H1 (cell line): ENCODE measurements at regions not wholly inside any gene's neighbourhood (a gene's known extent, or its start where the extent isn't known, plus 50 kb on each side); places are given as distances from the start of the nearest gene placed in this dataset.

Source experiments
- CTCF ChIA-PET: fragments of 300-600 bp; sonication (Branson Sonifier 250); formaldehyde crosslinking; loops from one replicate; lab custom pipeline; 2021; ENCODE audit not compliant: partially characterized antibody; lab: Charles Lee
- POLR2A ChIA-PET: fragments of 300-600 bp; sonication (Branson Sonifier 250); formaldehyde crosslinking; loops from one replicate; lab custom pipeline; 2021; ENCODE audit warnings: inconsistent platforms; ENCODE audit not compliant: partially characterized antibody; lab: Charles Lee
- DNase-seq, 2 experiments: peaks; one replicate each; pipeline versions ENCODE4 v3.0.0 to v3.0.0-alpha.2; 2010 to 2022; ENCODE audit warnings: low spot score in 2 of 2, low read depth in 1 of 2, mixed read lengths in 1 of 2
- FAIRE-seq: peaks from 2 replicates; lab custom pipeline; 2011; peaks lifted over from hg19 to GRCh38; lab: Jason Lieb, UNC
- H2AFZ ChIP-seq: 2 replicates; pipeline ENCODE4 v1.8.1; 2012; ENCODE audit warnings: low read length, inconsistent platforms
- H2AK5ac ChIP-seq: 2 replicates; pipeline ENCODE4 v1.6.1; 2013; ENCODE audit warnings: low read depth, low read length
- H2BK120ac ChIP-seq: replicated peaks from 2 replicates; pipeline ENCODE3; 2013; ENCODE audit warnings: low read depth, low read length, inconsistent platforms
- H2BK12ac ChIP-seq: 2 replicates; pipeline ENCODE4 v1.6.1; 2013; ENCODE audit warnings: low read depth, low read length
- H2BK15ac ChIP-seq: 2 replicates; pipeline ENCODE4 v1.6.1; 2013; ENCODE audit warnings: low read length
- H2BK20ac ChIP-seq: 2 replicates; pipeline ENCODE4 v1.6.1; 2013; ENCODE audit warnings: low read length
- H2BK5ac ChIP-seq: 2 replicates; pipeline ENCODE4 v1.6.1; 2013; ENCODE audit warnings: low read depth, low read length
- H3K14ac ChIP-seq: 2 replicates; pipeline ENCODE4 v1.6.1; 2013; ENCODE audit warnings: inconsistent platforms; ENCODE audit not compliant: insufficient read length
- H3K18ac ChIP-seq: 2 replicates; pipeline ENCODE4 v1.6.1; 2013; ENCODE audit warnings: low read length; ENCODE audit errors: extremely low read depth
- H3K23ac ChIP-seq: 2 replicates; pipeline ENCODE4 v1.6.1; 2013; ENCODE audit warnings: inconsistent platforms; ENCODE audit not compliant: insufficient read length
- H3K23me2 ChIP-seq: 2 replicates; pipeline ENCODE4 v1.6.1; 2013; ENCODE audit warnings: low read depth, low read length
- H3K27ac ChIP-seq: 2 replicates; pipeline ENCODE4 v1.6.1; 2011; ENCODE audit warnings: low read depth, low read length, inconsistent platforms
- H3K27me3 ChIP-seq, 4 experiments: replicated peaks in 1 of 4; 1 replicate in 1 of 4; 2 replicates in 3 of 4; pipeline versions ENCODE4 v1.6.1 to v1.8.1; 2011 to 2013; ENCODE audit warnings: low read length in 3 of 4, mild to moderate bottlenecking in 3 of 4, inconsistent platforms in 2 of 4, mixed read lengths in 2 of 4, moderate library complexity in 1 of 4; ENCODE audit not compliant: control insufficient read depth in 3 of 4, insufficient read depth in 3 of 4; ENCODE audit errors: extremely low read depth in 1 of 4
- H3K36me3 ChIP-seq, 4 experiments: 2 replicates each; pipeline versions ENCODE4 v1.6.1 to v1.8.1; 2011 to 2013; ENCODE audit warnings: mild to moderate bottlenecking in 4 of 4, low read length in 3 of 4, moderate library complexity in 2 of 4, control low read depth in 1 of 4, inconsistent platforms in 1 of 4; ENCODE audit not compliant: insufficient read depth in 4 of 4, control insufficient read depth in 2 of 4
- H3K4ac ChIP-seq: replicated peaks from 2 replicates; pipeline ENCODE3; 2013; ENCODE audit warnings: low read length, low read depth, mixed read lengths, inconsistent platforms; ENCODE audit not compliant: insufficient read length
- H3K4me1 ChIP-seq, 4 experiments: replicated peaks in 1 of 4; 1 replicate in 1 of 4; 2 replicates in 3 of 4; pipeline versions ENCODE4 v1.6.1 to v1.8.1; 2011 to 2013; ENCODE audit warnings: low read length in 3 of 4, inconsistent platforms in 2 of 4, mixed read lengths in 1 of 4; ENCODE audit not compliant: insufficient read depth in 4 of 4, control insufficient read depth in 3 of 4
- H3K4me2 ChIP-seq, 2 experiments: 2 replicates each; pipeline versions ENCODE4 v1.6.1 to v1.8.1; 2011 to 2013; ENCODE audit warnings: low read depth in 2 of 2, low read length in 2 of 2, control low read depth in 1 of 2, inconsistent platforms in 1 of 2, mild to moderate bottlenecking in 1 of 2; ENCODE audit not compliant: insufficient read depth in 1 of 2
- H3K4me3 ChIP-seq, 4 experiments: fragments of 200-600, 300-600 bp in 1 of 4; sonication (generic), shearing (Covaris generic), sonication (Bioruptor Twin) in 1 of 4; 2 replicates each; pipeline versions ENCODE4 v1.5.1 to v1.8.1; 2011 to 2016; ENCODE audit warnings: low read length in 4 of 4, low read depth in 3 of 4, control low read depth in 2 of 4, inconsistent platforms in 2 of 4, mild to moderate bottlenecking in 2 of 4, mixed read lengths in 1 of 4, moderate library complexity in 1 of 4; ENCODE audit not compliant: insufficient read depth in 2 of 4; ENCODE audit errors: extremely low read depth in 1 of 4
- H3K56ac ChIP-seq: replicated peaks from 2 replicates; pipeline ENCODE3; 2013; ENCODE audit warnings: low read depth, mild to moderate bottlenecking, mixed read lengths, low read length, inconsistent platforms; ENCODE audit not compliant: insufficient read length
- H3K79me1 ChIP-seq: 2 replicates; pipeline ENCODE4 v1.6.1; 2013; ENCODE audit warnings: low read depth, low read length, control low read depth
- H3K79me2 ChIP-seq, 2 experiments: 2 replicates each; pipeline versions ENCODE4 v1.6.1 to v1.8.1; 2012 to 2013; ENCODE audit warnings: low read length in 2 of 2, mild to moderate bottlenecking in 2 of 2, inconsistent platforms in 1 of 2; ENCODE audit not compliant: insufficient read depth in 2 of 2, control insufficient read depth in 1 of 2
- H3K9ac ChIP-seq, 4 experiments: replicated peaks in 1 of 4; 1 replicate in 1 of 4; 2 replicates in 3 of 4; pipeline versions ENCODE4 v1.6.1 to v1.8.1; 2011 to 2013; ENCODE audit warnings: low read depth in 3 of 4, low read length in 3 of 4, control low read depth in 2 of 4, mild to moderate bottlenecking in 2 of 4, moderate library complexity in 2 of 4, inconsistent platforms in 1 of 4; ENCODE audit errors: extremely low read depth in 1 of 4
- H3K9me3 ChIP-seq, 2 experiments: 2 replicates each; pipeline versions ENCODE4 v1.6.1 to v1.8.1; 2012 to 2013; ENCODE audit warnings: mild to moderate bottlenecking in 2 of 2, moderate library complexity in 2 of 2, control low read depth in 1 of 2, inconsistent platforms in 1 of 2, low read depth in 1 of 2, low read length in 1 of 2, mixed read lengths in 1 of 2; ENCODE audit not compliant: insufficient read depth in 2 of 2
- H4K20me1 ChIP-seq, 2 experiments: replicated peaks in 1 of 2; 2 replicates each; pipeline versions ENCODE3 to v1.8.1; 2011 to 2013; ENCODE audit warnings: inconsistent platforms in 2 of 2, low read length in 2 of 2, mild to moderate bottlenecking in 1 of 2; ENCODE audit not compliant: insufficient read depth in 2 of 2, control insufficient read depth in 1 of 2
- H4K5ac ChIP-seq: 2 replicates; pipeline ENCODE4 v1.6.1; 2013; ENCODE audit warnings: low read length, low read depth, mixed read lengths, inconsistent platforms; ENCODE audit not compliant: insufficient read length
- H4K8ac ChIP-seq: 2 replicates; pipeline ENCODE4 v1.8.0; 2013; ENCODE audit warnings: mild to moderate bottlenecking, moderate library complexity, low read length, inconsistent platforms; ENCODE audit not compliant: insufficient read depth; ENCODE audit errors: extremely low read depth
- H4K91ac ChIP-seq: replicated peaks from 2 replicates; pipeline ENCODE3; 2013; ENCODE audit warnings: low read length, mixed read lengths, inconsistent platforms; ENCODE audit not compliant: insufficient read length
- E2F6 ChIP-seq: IDR thresholded peaks from 2 replicates; pipeline ENCODE4 v1.6.1; 2012; ENCODE audit warnings: inconsistent platforms
- FOSL1 ChIP-seq: IDR thresholded peaks from 2 replicates; pipeline ENCODE4 v1.6.1; 2011; ENCODE audit warnings: mild to moderate bottlenecking, low read depth, low read length, moderate library complexity; ENCODE audit not compliant: insufficient read depth
- GABPA ChIP-seq: IDR thresholded peaks from 2 replicates; pipeline ENCODE4 v1.6.1; 2011; ENCODE audit warnings: mild to moderate bottlenecking, low read length, moderate library complexity, borderline replicate concordance; ENCODE audit not compliant: insufficient read depth
- JUN ChIP-seq: IDR thresholded peaks from 2 replicates; pipeline ENCODE4 v1.6.1; 2011; ENCODE audit warnings: low read depth, mild to moderate bottlenecking, improper control_type of control experiment, low read length
- JUND ChIP-seq: IDR thresholded peaks from 2 replicates; pipeline ENCODE4 v1.6.1; 2011; ENCODE audit warnings: mild to moderate bottlenecking, improper control_type of control experiment, low read length
- POU5F1 ChIP-seq: IDR thresholded peaks from 2 replicates; pipeline ENCODE4 v1.6.1; 2011; ENCODE audit warnings: low read depth, mild to moderate bottlenecking, low read length, moderate library complexity
- RAD21 ChIP-seq, 2 experiments: IDR thresholded peaks in 1 of 2; conservative IDR thresholded peaks in 1 of 2; 2 replicates each; pipeline ENCODE4 v1.6.1; 2011; ENCODE audit warnings: low read depth in 2 of 2, low read length in 2 of 2, improper control_type of control experiment in 1 of 2, inconsistent platforms in 1 of 2, mild to moderate bottlenecking in 1 of 2, moderate library complexity in 1 of 2
- SIN3A ChIP-seq, 2 experiments: IDR thresholded peaks in 1 of 2; conservative IDR thresholded peaks in 1 of 2; 2 replicates each; pipeline ENCODE4 v1.6.1; 2011 to 2012; ENCODE audit warnings: low read length in 2 of 2, improper control_type of control experiment in 1 of 2, low read depth in 1 of 2, mild to moderate bottlenecking in 1 of 2
- SIX5 ChIP-seq: IDR thresholded peaks from 2 replicates; pipeline ENCODE4 v1.6.1; 2011; ENCODE audit warnings: mild to moderate bottlenecking, low read depth, low read length
- SP1 ChIP-seq: IDR thresholded peaks from 2 replicates; pipeline ENCODE4 v1.6.1; 2011; ENCODE audit warnings: low read depth, low read length
- WGBS, 2 experiments: shearing (Covaris generic) in 1 of 2; methylation state at CpG; one replicate each; pipeline versions ENCODE4 v1.1.6 to v1.1.7; 2013 to 2015; ENCODE audit warnings: low lambda C conversion rate in 2 of 2, mixed read lengths in 2 of 2, inconsistent platforms in 1 of 2, low coverage in 1 of 2, missing lambda C conversion rate in 1 of 2; ENCODE audit not compliant: insufficient replicate concordance in 2 of 2, insufficient coverage in 1 of 2, insufficient read length in 1 of 2; ENCODE audit errors: extremely low coverage in 1 of 2, missing lambda C conversion rate in 1 of 2; 5-methylcytosine and 5-hydroxymethylcytosine counted together
- TF ChIP-seq, protein P1 (sequence below): IDR thresholded peaks from 2 replicates; pipeline ENCODE4 v1.6.1; 2012; ENCODE audit warnings: inconsistent platforms

- no peak overlapping the region for H3K18ac ChIP-seq
- H3K4me3 ChIP-seq, result no peak overlapping the region
- H3K36me3 ChIP-seq, result no peaks in the 10 kb centered on the region
- H3K4me1 ChIP-seq, result no peaks in the 10 kb centered on the region
- no peak overlapping the region for H2BK12ac ChIP-seq
- FAIRE-seq, result no peak
- no peak overlapping the region for H4K5ac ChIP-seq
- WGBS, 2 experiments, result 80% methylated on average over 2 of the region's 2 CpGs; no CpG with 5 or more reads in 1 of the 2 experiments
- CTCF ChIA-PET, result no interaction called here
- no peaks in the 10 kb centered on the region for H3K27me3 ChIP-seq
- no peaks in the 10 kb centered on the region for H3K79me1 ChIP-seq
- H3K23ac ChIP-seq, result no peak overlapping the region
- DNase-seq, result no peak
- no peaks in the 10 kb centered on the region for H3K23me2 ChIP-seq
- POLR2A ChIA-PET, result no interaction called here
- H3K9ac ChIP-seq, result no peak overlapping the region
- no peak overlapping the region for H2BK120ac ChIP-seq
- no peak overlapping the region for H4K8ac ChIP-seq
- peaks cover 77 to 94% of the 10 kb centered on the region in 2 experiments for H3K9me3 ChIP-seq
- H3K27ac ChIP-seq, result no peak overlapping the region
- no peak overlapping the region for H2AFZ ChIP-seq
- no peak overlapping the region for H2AK5ac ChIP-seq
- H4K91ac ChIP-seq, result no peak overlapping the region
- H2BK5ac ChIP-seq, result no peak overlapping the region
- H3K4me2 ChIP-seq, result no peak overlapping the region
- no peaks in the 10 kb centered on the region for H3K79me2 ChIP-seq
- H3K56ac ChIP-seq, result no peak overlapping the region
- H3K14ac ChIP-seq, result no peak overlapping the region
- H3K4ac ChIP-seq, result no peak overlapping the region
- H2BK15ac ChIP-seq, result no peak overlapping the region
- H4K20me1 ChIP-seq, result no peaks in the 10 kb centered on the region
- no peak overlapping the region for H2BK20ac ChIP-seq
- TF ChIP-seq JUN (no peak), JUND (no peak), SP1 (no peak), GABPA (no peak), RAD21 (IDR thresholded peaks at IDR 0.05 in 1 of 2, conservative IDR thresholded peaks at IDR 0.05 in 1 of 2; ENCODE audit: low read depth in 2 of 2, low read length in 2 of 2) (no peak), SIX5 (no peak), FOSL1 (no peak), E2F6 (no peak), POU5F1 (no peak), SIN3A (conservative IDR thresholded peaks at IDR 0.05 in 1 of 2, IDR thresholded peaks at IDR 0.05 in 1 of 2; ENCODE audit: low read depth in 1 of 2, low read length in 2 of 2) (no peak)
- TF ChIP-seq, protein P1, sequence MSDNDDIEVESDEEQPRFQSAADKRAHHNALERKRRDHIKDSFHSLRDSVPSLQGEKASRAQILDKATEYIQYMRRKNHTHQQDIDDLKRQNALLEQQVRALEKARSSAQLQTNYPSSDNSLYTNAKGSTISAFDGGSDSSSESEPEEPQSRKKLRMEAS, result no peak
Measured at GRCh38 chr18:14930576-14930975, 182.6 kb downstream of the ANKRD30B start.
